ENCODE measurements at regions not wholly inside any gene's neighbourhood (a gene's known extent, or its start where the extent isn't known, plus 50 kb on each side); places are given as distances from the start of the nearest gene placed in this dataset.

- TF ChIP-seq, protein P1, sequence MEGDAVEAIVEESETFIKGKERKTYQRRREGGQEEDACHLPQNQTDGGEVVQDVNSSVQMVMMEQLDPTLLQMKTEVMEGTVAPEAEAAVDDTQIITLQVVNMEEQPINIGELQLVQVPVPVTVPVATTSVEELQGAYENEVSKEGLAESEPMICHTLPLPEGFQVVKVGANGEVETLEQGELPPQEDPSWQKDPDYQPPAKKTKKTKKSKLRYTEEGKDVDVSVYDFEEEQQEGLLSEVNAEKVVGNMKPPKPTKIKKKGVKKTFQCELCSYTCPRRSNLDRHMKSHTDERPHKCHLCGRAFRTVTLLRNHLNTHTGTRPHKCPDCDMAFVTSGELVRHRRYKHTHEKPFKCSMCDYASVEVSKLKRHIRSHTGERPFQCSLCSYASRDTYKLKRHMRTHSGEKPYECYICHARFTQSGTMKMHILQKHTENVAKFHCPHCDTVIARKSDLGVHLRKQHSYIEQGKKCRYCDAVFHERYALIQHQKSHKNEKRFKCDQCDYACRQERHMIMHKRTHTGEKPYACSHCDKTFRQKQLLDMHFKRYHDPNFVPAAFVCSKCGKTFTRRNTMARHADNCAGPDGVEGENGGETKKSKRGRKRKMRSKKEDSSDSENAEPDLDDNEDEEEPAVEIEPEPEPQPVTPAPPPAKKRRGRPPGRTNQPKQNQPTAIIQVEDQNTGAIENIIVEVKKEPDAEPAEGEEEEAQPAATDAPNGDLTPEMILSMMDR (IDR thresholded peaks at IDR 0.05), result no peak
- no peak for TF ChIP-seq EP300 (IDR thresholded peaks at IDR 0.05)
- no peak for TF ChIP-seq POLR2A (IDR thresholded peaks at IDR 0.05)
Observed at GRCh38 chr13:86689911-86690310, 890.7 kb upstream of the SLITRK6 start.
